PFSK-1 (cell line): ENCODE measurements at regions not wholly inside any gene's neighbourhood (a gene's known extent, or its start where the extent isn't known, plus 50 kb on each side); places are given as distances from the start of the nearest gene placed in this dataset.

ENCODE experiments used
- POLR2AphosphoS5 ChIP-seq: IDR thresholded peaks from 2 replicates; pipeline ENCODE4 v1.6.1; 2012; ENCODE audit warnings: low read depth, mild to moderate bottlenecking, control low read depth, low read length, moderate library complexity
- SIN3A ChIP-seq: IDR thresholded peaks from 2 replicates; pipeline ENCODE4 v1.6.1; 2012; ENCODE audit warnings: mild to moderate bottlenecking, low read length, moderate library complexity, borderline replicate concordance; ENCODE audit not compliant: insufficient read depth
- TAF1 ChIP-seq: IDR thresholded peaks from 2 replicates; pipeline ENCODE4 v1.6.1; 2012; ENCODE audit warnings: low read length, control low read depth, borderline replicate concordance; ENCODE audit not compliant: insufficient read depth

GRCh38 chr1:70910013-70910412 is 137.6 kb downstream of the PTGER3 start:
- TF ChIP-seq POLR2AphosphoS5 (no peak), SIN3A (no peak), TAF1 (no peak)
